Stomach (tissue), 8 donors: ENCODE measurements at regions not wholly inside any gene's neighbourhood (a gene's known extent, or its start where the extent isn't known, plus 50 kb on each side); places are given as distances from the start of the nearest gene placed in this dataset.

Experiments
- DNase-seq, 2 donors: peaks; one replicate each; pipeline versions ENCODE4 v3.0.0 to v3.0.0-alpha.2; 2013 to 2019
- H3K27ac ChIP-seq, 5 donors: fragments of 200-600 bp in 4 of 5; sonication (generic) in 4 of 5; one replicate each; pipeline ENCODE4 v1.5.1; 2013 to 2019; ENCODE audit warnings: mild to moderate bottlenecking in 1 of 5, moderate library complexity in 1 of 5
- H3K27me3 ChIP-seq, 3 donors: fragments of 200-600 bp; sonication (generic); one replicate each; pipeline ENCODE4 v1.5.1; 2017 to 2019; ENCODE audit warnings: mixed run types in 1 of 3
- H3K36me3 ChIP-seq, 4 donors: fragments of 200-600 bp; sonication (generic); 1 replicate in 3 of 4; 2 replicates in 1 of 4; pipeline ENCODE4 v1.5.1; 2016 to 2019
- H3K4me1 ChIP-seq, 4 donors: fragments of 200-600 bp; sonication (generic); one replicate each; pipeline ENCODE4 v1.5.1; 2016 to 2019
- H3K4me3 ChIP-seq, 4 donors: fragments of 200-600 bp; sonication (generic) in 3 of 4; one replicate each; pipeline ENCODE4 v1.5.1; 2016 to 2019; ENCODE audit warnings: mild to moderate bottlenecking in 1 of 4
- H3K9me3 ChIP-seq, 4 donors: fragments of 200-600 bp; sonication (generic); one replicate each; pipeline ENCODE4 v1.5.1; 2016 to 2019
- EP300 ChIP-seq: sonication (generic); formaldehyde crosslinking; IDR thresholded peaks from one replicate; pipeline ENCODE4 v1.6.1; 2017; ENCODE audit warnings: antibody characterized with exemption
- POLR2A ChIP-seq, 4 donors: fragments of 450-650 bp; IDR thresholded peaks; one replicate each; pipeline ENCODE4 v1.6.1; 2016; ENCODE audit warnings: antibody characterized with exemption in 4 of 4, control low read depth in 2 of 4, mild to moderate bottlenecking in 1 of 4, moderate library complexity in 1 of 4
- POLR2AphosphoS5 ChIP-seq, 3 donors: sonication (generic); formaldehyde crosslinking; IDR thresholded peaks; one replicate each; pipeline ENCODE4 v1.6.1; 2016; ENCODE audit warnings: antibody characterized with exemption in 3 of 3
- WGBS, 5 donors: extraction: QIAGEN DNeasy Blood & Tissue Kit in 3 of 5; methylation state at CpG; one replicate each; pipeline versions ENCODE4 v1.1.5 to v1.1.7; 2013 to 2018; 5-methylcytosine and 5-hydroxymethylcytosine counted together
- intact Hi-C: fragments of 100-400 bp; cut with DNase I; formaldehyde crosslinking; loops from one replicate; pipeline ENCODE4 v1.15.1; 2023; ENCODE audit warnings: low total_unique reads
- TF ChIP-seq, protein P1 (sequence below), 7 experiments: fragments of 450-650 bp in 4 of 7; fragments of 200-600 bp in 3 of 7; sonication (generic) in 3 of 7; IDR thresholded peaks; one replicate each; pipeline ENCODE4 v1.5.1; 2016 to 2019; ENCODE audit warnings: antibody characterized with exemption in 7 of 7, control low read depth in 2 of 7, mild to moderate bottlenecking in 1 of 7
- donor health status: healthy with polysubstance abuse.
- donor health status: Bipolar disorder and iron deficiency.
- donor health status: healthy.

DNA sequence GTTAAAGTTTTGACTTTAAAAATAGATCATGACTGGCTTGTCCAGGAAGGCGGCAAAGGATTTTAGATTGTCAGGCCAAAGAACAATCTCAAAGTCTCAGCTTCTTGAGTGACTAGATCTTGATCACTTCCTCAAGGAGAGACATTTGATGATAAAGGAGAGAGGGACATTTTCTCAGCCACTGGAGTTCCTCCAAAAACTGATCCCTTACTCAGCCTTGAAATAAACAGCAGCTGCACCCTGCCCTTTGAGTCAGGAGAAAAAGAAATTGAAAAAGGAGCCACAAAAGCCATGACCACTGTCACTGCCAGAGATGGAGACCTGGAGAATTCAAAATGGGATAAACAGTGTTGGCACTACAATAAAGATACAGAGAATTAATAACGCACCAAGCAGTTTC lies 288.4 kb upstream of the PRMT6 start:
- no peaks in the 10 kb centered on the region for H3K36me3 ChIP-seq
- TF ChIP-seq POLR2AphosphoS5 (IDR thresholded peaks at IDR 0.05): no peak
- TF ChIP-seq EP300: no peak
- TF ChIP-seq, protein P1, sequence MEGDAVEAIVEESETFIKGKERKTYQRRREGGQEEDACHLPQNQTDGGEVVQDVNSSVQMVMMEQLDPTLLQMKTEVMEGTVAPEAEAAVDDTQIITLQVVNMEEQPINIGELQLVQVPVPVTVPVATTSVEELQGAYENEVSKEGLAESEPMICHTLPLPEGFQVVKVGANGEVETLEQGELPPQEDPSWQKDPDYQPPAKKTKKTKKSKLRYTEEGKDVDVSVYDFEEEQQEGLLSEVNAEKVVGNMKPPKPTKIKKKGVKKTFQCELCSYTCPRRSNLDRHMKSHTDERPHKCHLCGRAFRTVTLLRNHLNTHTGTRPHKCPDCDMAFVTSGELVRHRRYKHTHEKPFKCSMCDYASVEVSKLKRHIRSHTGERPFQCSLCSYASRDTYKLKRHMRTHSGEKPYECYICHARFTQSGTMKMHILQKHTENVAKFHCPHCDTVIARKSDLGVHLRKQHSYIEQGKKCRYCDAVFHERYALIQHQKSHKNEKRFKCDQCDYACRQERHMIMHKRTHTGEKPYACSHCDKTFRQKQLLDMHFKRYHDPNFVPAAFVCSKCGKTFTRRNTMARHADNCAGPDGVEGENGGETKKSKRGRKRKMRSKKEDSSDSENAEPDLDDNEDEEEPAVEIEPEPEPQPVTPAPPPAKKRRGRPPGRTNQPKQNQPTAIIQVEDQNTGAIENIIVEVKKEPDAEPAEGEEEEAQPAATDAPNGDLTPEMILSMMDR (IDR thresholded peaks at IDR 0.05): no peak
- no peak for TF ChIP-seq POLR2A (IDR thresholded peaks at IDR 0.05)
- no peak for DNase-seq
- no peak overlapping the region for H3K4me3 ChIP-seq
- intact Hi-C loops: no loop called here
- 67 to 80% (median 70%) methylated on average over 2 of the region's 2 CpGs for WGBS, 5 donors
- no peak overlapping the region for H3K27ac ChIP-seq
- H3K27me3 ChIP-seq: no peaks in the 10 kb centered on the region
- peaks cover 0 to 7% (median 2%) of the 10 kb centered on the region in 4 donors for H3K9me3 ChIP-seq
- H3K4me1 ChIP-seq: peaks cover 0 to 6% (median 0%) of the 10 kb centered on the region in 4 donors

GRCh38 chr1:106768501-106768900 lies 288.0 kb upstream of the PRMT6 start:
- peaks cover 0 to 11% (median 6%) of the 10 kb centered on the region in 4 donors for H3K9me3 ChIP-seq
- intact Hi-C loops: no loop called here
- 55 to 69% (median 68%) methylated on average over 2 of the region's 2 CpGs for WGBS, 5 donors
- H3K4me1 ChIP-seq: peaks cover 0 to 6% (median 0%) of the 10 kb centered on the region in 4 donors
- H3K36me3 ChIP-seq: no peaks in the 10 kb centered on the region
- TF ChIP-seq, protein P1 (IDR thresholded peaks at IDR 0.05): no peak
- TF ChIP-seq POLR2A (IDR thresholded peaks at IDR 0.05) (no peak), EP300 (no peak), POLR2AphosphoS5 (IDR thresholded peaks at IDR 0.05) (no peak)
- H3K4me3 ChIP-seq: no peak overlapping the region
- no peaks in the 10 kb centered on the region for H3K27me3 ChIP-seq
- H3K27ac ChIP-seq: no peak overlapping the region
- DNase-seq: no peak

DNA sequence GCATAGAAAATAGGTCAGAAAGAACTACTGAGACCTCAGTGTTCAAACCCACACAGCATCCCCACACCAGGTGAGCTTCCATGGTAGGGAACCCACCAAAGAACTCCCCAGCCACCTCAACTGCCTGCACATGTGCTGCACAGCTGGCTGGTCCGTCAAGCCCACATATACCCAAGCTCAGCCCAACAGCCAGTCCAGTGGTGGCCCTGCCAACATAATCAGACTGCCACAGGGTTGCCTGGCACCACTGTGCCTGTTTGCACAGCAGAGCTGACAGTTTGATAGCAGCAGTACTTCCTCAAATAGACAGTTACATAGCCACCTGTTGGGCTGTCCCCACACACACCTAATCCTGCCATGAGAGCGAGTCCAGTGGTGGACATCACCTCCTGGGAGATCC lies 283.3 kb upstream of the PRMT6 start:
- Histone ChIP-seq H3K4me3 (no peak overlapping the region), H3K9me3 (peaks cover 0 to 38% (median 18%) of the 10 kb centered on the region in 4 donors), H3K4me1 (peaks cover 0 to under 1% (median 0%) of the 10 kb centered on the region in 4 donors), H3K27ac (no peak overlapping the region), H3K36me3 (no peaks in the 10 kb centered on the region), H3K27me3 (no peaks in the 10 kb centered on the region)
- WGBS, 5 donors: 58 to 89% (median 76%) methylated on average over 1 to 2 of the region's 2 CpGs
- no peak for DNase-seq
- intact Hi-C loops: no loop called here
- TF ChIP-seq EP300: no peak
- TF ChIP-seq POLR2AphosphoS5 (IDR thresholded peaks at IDR 0.05): no peak
- TF ChIP-seq, protein P1 (IDR thresholded peaks at IDR 0.05): no peak
- TF ChIP-seq POLR2A (IDR thresholded peaks at IDR 0.05): no peak

- no peak overlapping the region for H3K4me3 ChIP-seq
- intact Hi-C loops: no loop called here
- peaks cover 0 to 14% (median 0%) of the 10 kb centered on the region in 4 donors for H3K9me3 ChIP-seq
- no peaks in the 10 kb centered on the region for H3K27me3 ChIP-seq
- no peak overlapping the region for H3K27ac ChIP-seq
- H3K4me1 ChIP-seq: no peaks in the 10 kb centered on the region
- no peak for TF ChIP-seq POLR2AphosphoS5 (IDR thresholded peaks at IDR 0.05)
- no peak for TF ChIP-seq EP300
- TF ChIP-seq POLR2A (IDR thresholded peaks at IDR 0.05): no peak
- TF ChIP-seq, protein P1 (IDR thresholded peaks at IDR 0.05): no peak
- no peaks in the 10 kb centered on the region for H3K36me3 ChIP-seq
- DNase-seq: peak in 1 of 2 donors; percentile 2
- WGBS, 5 donors: 86 to 95% (median 91%) methylated on average over 1 of the region's 1 CpG
Measured at GRCh38 chr1:106780066-106780465, 276.4 kb upstream of the PRMT6 start.
